ENCODE measurements at regions not wholly inside any gene's neighbourhood (a gene's known extent, or its start where the extent isn't known, plus 50 kb on each side); places are given as distances from the start of the nearest gene placed in this dataset.

GRCh38 chr12:58357511-58357910, 416.1 kb downstream of the ATP23 start:
- Histone ChIP-seq H3K27me3 (no peaks in the 10 kb centered on the region), H3K27ac (no peak overlapping the region), H3K4me1 (no peaks in the 10 kb centered on the region), H3K9me3 (no peaks in the 10 kb centered on the region), H3K4me3 (no peak overlapping the region), H3K36me3 (no peaks in the 10 kb centered on the region)
- intact Hi-C loops (cut with DNase I): no loop called here
- TF ChIP-seq CTCF (IDR thresholded peaks at IDR 0.05): no peak
- ATAC-seq (no peak), DNase-seq (no peak)

GRCh38 chr12:58358369-58358768, 417.0 kb downstream of the ATP23 start:
- no peak for TF ChIP-seq CTCF (IDR thresholded peaks at IDR 0.05)
- DNase-seq: no peak
- Histone ChIP-seq H3K9me3 (no peaks in the 10 kb centered on the region), H3K27me3 (no peaks in the 10 kb centered on the region), H3K36me3 (no peaks in the 10 kb centered on the region), H3K4me1 (no peaks in the 10 kb centered on the region), H3K27ac (no peak overlapping the region), H3K4me3 (no peak overlapping the region)
- ATAC-seq: no peak
- intact Hi-C loops (cut with DNase I): no loop called here

- intact Hi-C loops (cut with DNase I): no loop called here
- no peaks in the 10 kb centered on the region for H3K4me1 ChIP-seq
Observed at GRCh38 chr12:58359084-58359483, 417.7 kb downstream of the ATP23 start.

GRCh38 chr12:58361056-58361455, 419.7 kb downstream of the ATP23 start:
- intact Hi-C loops (cut with DNase I): no loop called here
- no peak overlapping the region for H3K27ac ChIP-seq
- ATAC-seq (no peak), DNase-seq (no peak)
- no peak overlapping the region for H3K4me3 ChIP-seq
- no peaks in the 10 kb centered on the region for H3K9me3 ChIP-seq
- no peaks in the 10 kb centered on the region for H3K4me1 ChIP-seq
- no peak for TF ChIP-seq CTCF (IDR thresholded peaks at IDR 0.05)
- H3K36me3 ChIP-seq: no peaks in the 10 kb centered on the region
- no peaks in the 10 kb centered on the region for H3K27me3 ChIP-seq

More at GRCh38 chr12:58359084-58359483, 417.7 kb downstream of the ATP23 start:
- Histone ChIP-seq H3K36me3 (no peaks in the 10 kb centered on the region), H3K4me3 (no peak overlapping the region), H3K27ac (no peak overlapping the region), H3K9me3 (no peaks in the 10 kb centered on the region), H3K27me3 (no peaks in the 10 kb centered on the region)
- ATAC-seq (no peak), DNase-seq (no peak)
- no peak for TF ChIP-seq CTCF (IDR thresholded peaks at IDR 0.05)

- Histone ChIP-seq H3K27ac (no peak overlapping the region), H3K27me3 (no peaks in the 10 kb centered on the region), H3K4me1 (no peaks in the 10 kb centered on the region), H3K36me3 (no peaks in the 10 kb centered on the region), H3K9me3 (no peaks in the 10 kb centered on the region), H3K4me3 (no peak overlapping the region)
- DNase-seq (no peak), ATAC-seq (no peak)
- TF ChIP-seq CTCF (IDR thresholded peaks at IDR 0.05): no peak
- intact Hi-C loops (cut with DNase I): no loop called here
Observed at GRCh38 chr12:58363971-58364370, 422.6 kb downstream of the ATP23 start.

- DNase-seq (no peak), ATAC-seq (no peak)
- intact Hi-C loops (cut with DNase I): no loop called here
- no peaks in the 10 kb centered on the region for H3K36me3 ChIP-seq
- TF ChIP-seq CTCF (IDR thresholded peaks at IDR 0.05): no peak
- no peaks in the 10 kb centered on the region for H3K4me1 ChIP-seq
- no peak overlapping the region for H3K4me3 ChIP-seq
- no peak overlapping the region for H3K27ac ChIP-seq
- no peaks in the 10 kb centered on the region for H3K27me3 ChIP-seq
- no peaks in the 10 kb centered on the region for H3K9me3 ChIP-seq
Observed at GRCh38 chr12:58364389-58365086, 423.2 kb downstream of the ATP23 start.
